Stimulated activated naive CD8-positive, alpha-beta T cell treated with anti-CD3 and anti-CD28 coated beads, Interleukin-15, Interleukin-2, amounts not matched to agents 100 ng/mL and 50 ng/mL, for 24 hours (primary cell): ENCODE measurements at regions not wholly inside any gene's neighbourhood (a gene's known extent, or its start where the extent isn't known, plus 50 kb on each side); places are given as distances from the start of the nearest gene placed in this dataset.

Source experiments
- H3K27ac Mint-ChIP-seq: one replicate; pipeline ENCODE4 v1.8.0; 2021; ENCODE audit warnings: mild to moderate bottlenecking, mixed read lengths
- H3K27me3 Mint-ChIP-seq: one replicate; pipeline ENCODE4 v1.8.0; 2021; ENCODE audit warnings: mixed read lengths
- H3K36me3 Mint-ChIP-seq: one replicate; pipeline ENCODE4 v1.8.0; 2021; ENCODE audit warnings: low read depth, mixed read lengths
- H3K4me1 Mint-ChIP-seq: one replicate; pipeline ENCODE4 v1.8.0; 2021; ENCODE audit warnings: low read depth, mixed read lengths
- H3K4me3 Mint-ChIP-seq: one replicate; pipeline ENCODE4 v1.8.0; 2021; ENCODE audit warnings: mild to moderate bottlenecking, mixed read lengths
- H3K9me3 Mint-ChIP-seq: one replicate; pipeline ENCODE4 v1.8.0; 2021; ENCODE audit warnings: mixed read lengths

DNA sequence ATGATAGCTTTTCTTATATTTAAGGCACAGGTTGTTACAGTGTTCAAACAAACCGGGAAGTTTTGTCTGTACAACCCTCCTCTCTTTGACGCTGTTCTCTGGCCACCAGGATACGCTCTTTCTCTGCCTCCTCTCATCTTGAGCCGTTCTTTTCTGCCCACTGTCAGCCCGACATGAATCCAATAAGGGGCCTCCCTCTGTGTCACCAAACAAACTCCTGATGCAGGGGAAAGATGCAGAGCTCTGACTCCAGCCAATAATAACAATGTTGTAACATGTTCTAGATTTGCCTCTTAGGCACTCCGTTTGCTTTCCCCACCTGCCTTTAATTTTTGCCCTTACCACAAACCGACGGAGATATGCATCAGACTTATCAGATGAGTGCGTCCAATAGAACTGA is 449.3 kb downstream of the SLC4A3 start:
- no peak overlapping the region for H3K27ac Mint-ChIP-seq
- H3K36me3 Mint-ChIP-seq = no peaks in the 10 kb centered on the region
- no peaks in the 10 kb centered on the region for H3K9me3 Mint-ChIP-seq
- H3K27me3 Mint-ChIP-seq = no peaks in the 10 kb centered on the region
- H3K4me3 Mint-ChIP-seq = no peak overlapping the region
- H3K4me1 Mint-ChIP-seq = no peaks in the 10 kb centered on the region

DNA sequence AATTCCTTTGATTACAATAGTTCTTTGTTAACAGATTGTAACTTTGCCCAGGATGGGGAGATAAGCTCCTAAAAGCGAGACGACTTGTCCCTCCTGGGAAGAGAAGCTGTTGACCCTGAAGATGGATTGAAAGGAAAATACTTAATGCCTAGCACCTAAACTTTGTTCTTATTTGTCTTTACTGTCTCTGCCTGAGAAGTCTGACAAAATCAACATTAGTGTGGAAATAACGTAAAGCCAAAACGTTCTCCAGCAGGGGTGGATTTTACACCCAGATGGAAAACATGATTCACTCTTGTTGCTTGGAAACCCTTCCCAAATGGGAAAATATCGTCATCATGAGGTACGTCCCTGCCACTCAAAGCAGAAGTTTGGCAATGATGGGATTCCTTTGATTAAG is 450.1 kb downstream of the SLC4A3 start:
- H3K36me3 Mint-ChIP-seq = no peaks in the 10 kb centered on the region
- no peaks in the 10 kb centered on the region for H3K27me3 Mint-ChIP-seq
- no peaks in the 10 kb centered on the region for H3K4me1 Mint-ChIP-seq
- no peak overlapping the region for H3K27ac Mint-ChIP-seq
- H3K9me3 Mint-ChIP-seq = no peaks in the 10 kb centered on the region
- no peak overlapping the region for H3K4me3 Mint-ChIP-seq

DNA sequence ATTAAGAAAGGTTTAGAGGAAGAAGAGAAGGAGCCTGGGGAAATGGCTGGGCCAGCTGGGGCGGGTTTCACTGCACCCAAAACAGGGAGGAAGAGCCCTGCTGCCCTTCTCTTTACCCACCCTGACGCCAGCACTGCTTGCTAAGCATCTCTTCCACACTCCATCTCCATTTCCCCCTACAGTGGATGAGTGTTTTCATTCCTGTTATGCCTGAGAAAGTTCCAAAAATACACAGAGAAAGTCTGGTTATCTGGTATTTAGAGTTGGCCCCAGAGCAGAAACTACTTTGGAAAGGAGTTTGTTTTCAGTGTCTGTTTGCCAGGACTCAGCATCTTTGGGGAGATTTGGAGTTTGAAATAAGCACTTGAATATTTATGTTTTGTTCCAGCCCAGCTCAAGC is 451.0 kb downstream of the SLC4A3 start:
- H3K27me3 Mint-ChIP-seq = no peaks in the 10 kb centered on the region
- no peaks in the 10 kb centered on the region for H3K36me3 Mint-ChIP-seq
- no peaks in the 10 kb centered on the region for H3K4me1 Mint-ChIP-seq
- no peak overlapping the region for H3K4me3 Mint-ChIP-seq
- H3K27ac Mint-ChIP-seq = no peak overlapping the region
- no peaks in the 10 kb centered on the region for H3K9me3 Mint-ChIP-seq

DNA sequence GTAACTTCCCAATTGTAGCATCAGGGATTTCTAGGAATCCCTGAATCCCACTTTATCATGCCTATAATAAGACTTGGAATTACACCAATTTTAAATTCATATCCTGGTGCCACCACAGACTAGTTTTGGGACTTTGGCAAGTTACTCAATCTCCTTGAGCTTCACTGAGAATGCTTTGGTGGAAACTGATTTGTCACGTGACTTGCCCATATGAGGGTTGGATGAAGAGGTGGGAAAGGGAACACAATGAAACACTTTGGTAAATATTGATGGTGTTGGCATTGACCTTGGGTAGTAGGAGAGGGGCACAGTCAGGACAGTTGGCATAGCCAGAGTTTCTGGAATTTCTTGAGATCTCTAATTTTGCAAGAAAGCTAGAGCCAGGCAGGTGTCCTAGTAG is 452.2 kb downstream of the SLC4A3 start:
- H3K4me3 Mint-ChIP-seq = no peak overlapping the region
- no peak overlapping the region for H3K27ac Mint-ChIP-seq
- no peaks in the 10 kb centered on the region for H3K4me1 Mint-ChIP-seq
- no peaks in the 10 kb centered on the region for H3K36me3 Mint-ChIP-seq
- no peaks in the 10 kb centered on the region for H3K27me3 Mint-ChIP-seq
- H3K9me3 Mint-ChIP-seq = no peaks in the 10 kb centered on the region

- Mint-ChIP-seq H3K27ac (no peak overlapping the region), H3K36me3 (no peaks in the 10 kb centered on the region), H3K9me3 (no peaks in the 10 kb centered on the region)
Observed at GRCh38 chr2:220081171-220081570, 453.7 kb downstream of the SLC4A3 start.

GRCh38 chr2:220090050-220090449 is 462.6 kb downstream of the SLC4A3 start:
- Mint-ChIP-seq H3K9me3 (no peaks in the 10 kb centered on the region), H3K36me3 (no peaks in the 10 kb centered on the region), H3K4me1 (no peaks in the 10 kb centered on the region), H3K4me3 (no peak overlapping the region), H3K27me3 (peaks cover 3% of the 10 kb centered on the region), H3K27ac (no peak overlapping the region)

More at GRCh38 chr2:220081171-220081570, 453.7 kb downstream of the SLC4A3 start:
- Mint-ChIP-seq H3K27me3 (no peaks in the 10 kb centered on the region), H3K4me3 (no peak overlapping the region), H3K4me1 (no peaks in the 10 kb centered on the region)

GRCh38 chr2:220096406-220096805 is 469.0 kb downstream of the SLC4A3 start:
- H3K27me3 Mint-ChIP-seq = no peaks in the 10 kb centered on the region
- H3K4me1 Mint-ChIP-seq = no peaks in the 10 kb centered on the region
- H3K27ac Mint-ChIP-seq = no peak overlapping the region
- no peaks in the 10 kb centered on the region for H3K36me3 Mint-ChIP-seq
- H3K9me3 Mint-ChIP-seq = no peaks in the 10 kb centered on the region
- no peak overlapping the region for H3K4me3 Mint-ChIP-seq

DNA sequence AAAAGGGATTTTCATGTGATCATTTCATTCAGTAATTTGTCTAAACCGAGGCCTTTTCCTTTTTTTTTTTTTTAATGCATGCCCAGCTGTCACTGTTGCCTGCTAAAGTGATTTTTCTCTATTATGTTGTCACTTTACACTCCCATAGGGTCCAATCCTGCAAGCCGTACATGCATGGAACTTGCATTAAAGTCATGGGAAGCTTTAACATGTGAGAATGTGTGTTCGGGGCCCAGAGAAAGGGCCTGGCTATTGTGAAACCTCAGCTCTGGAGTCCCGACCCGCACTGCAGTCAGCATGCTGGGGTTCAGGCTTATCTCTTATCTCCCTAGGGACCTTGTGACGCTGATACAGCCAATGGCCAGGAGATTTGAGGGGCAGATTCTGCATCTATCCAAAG is 474.6 kb downstream of the SLC4A3 start:
- no peaks in the 10 kb centered on the region for H3K36me3 Mint-ChIP-seq
- H3K9me3 Mint-ChIP-seq = no peaks in the 10 kb centered on the region
- no peak overlapping the region for H3K4me3 Mint-ChIP-seq
- no peak overlapping the region for H3K27ac Mint-ChIP-seq
- no peaks in the 10 kb centered on the region for H3K4me1 Mint-ChIP-seq
- H3K27me3 Mint-ChIP-seq = peaks cover 4% of the 10 kb centered on the region

DNA sequence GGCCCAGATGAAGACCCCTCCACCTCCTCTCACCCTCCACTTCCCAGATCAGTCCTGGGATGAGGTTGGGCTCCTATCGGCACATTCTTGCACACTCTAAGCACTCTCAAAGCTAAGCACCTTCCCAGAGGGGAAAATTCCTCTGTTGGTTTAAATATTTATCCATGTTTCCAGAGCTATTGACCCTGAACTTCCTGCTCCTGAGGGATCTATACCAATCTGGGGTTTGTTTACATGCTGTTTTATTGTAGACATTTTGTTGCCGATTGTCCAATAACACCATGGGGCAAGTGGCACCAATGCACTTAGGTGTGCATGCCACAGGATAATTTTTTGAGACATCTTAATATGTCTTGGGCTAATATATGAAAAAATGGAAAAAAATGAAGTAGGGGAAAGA is 476.2 kb downstream of the SLC4A3 start:
- no peaks in the 10 kb centered on the region for H3K4me1 Mint-ChIP-seq
- H3K27ac Mint-ChIP-seq = no peak overlapping the region
- no peak overlapping the region for H3K4me3 Mint-ChIP-seq
- peaks cover 4% of the 10 kb centered on the region for H3K27me3 Mint-ChIP-seq
- H3K9me3 Mint-ChIP-seq = no peaks in the 10 kb centered on the region
- H3K36me3 Mint-ChIP-seq = no peaks in the 10 kb centered on the region

- H3K27me3 Mint-ChIP-seq = peaks cover 4% of the 10 kb centered on the region
Observed at GRCh38 chr2:220104871-220105351, 477.5 kb downstream of the SLC4A3 start.

DNA sequence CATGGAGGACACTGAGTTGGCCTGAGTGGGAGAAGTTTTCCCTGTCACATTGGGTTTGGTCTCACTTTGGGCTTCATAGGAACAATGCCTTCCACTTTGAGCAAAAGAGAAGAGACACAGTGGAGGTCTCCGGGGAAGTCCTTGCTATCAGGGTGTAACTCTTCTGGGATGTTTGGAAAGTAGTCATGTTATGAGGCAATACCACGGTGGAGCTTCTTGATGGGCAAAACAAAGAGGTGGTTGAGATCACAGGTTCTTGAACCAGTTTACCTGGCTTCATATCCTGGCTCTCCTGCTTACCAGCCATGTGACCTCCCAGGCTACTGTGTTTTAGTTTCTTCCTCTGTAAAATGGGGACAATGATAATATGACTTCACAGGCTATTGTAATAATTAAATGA is 478.6 kb downstream of the SLC4A3 start:
- no peak overlapping the region for H3K27ac Mint-ChIP-seq
- H3K27me3 Mint-ChIP-seq = peaks cover 4% of the 10 kb centered on the region
- H3K4me1 Mint-ChIP-seq = no peaks in the 10 kb centered on the region
- H3K4me3 Mint-ChIP-seq = no peak overlapping the region
- H3K36me3 Mint-ChIP-seq = no peaks in the 10 kb centered on the region
- H3K9me3 Mint-ChIP-seq = no peaks in the 10 kb centered on the region

More at GRCh38 chr2:220104871-220105351, 477.5 kb downstream of the SLC4A3 start:
- H3K4me3 Mint-ChIP-seq = no peak overlapping the region
- no peaks in the 10 kb centered on the region for H3K36me3 Mint-ChIP-seq
- H3K9me3 Mint-ChIP-seq = no peaks in the 10 kb centered on the region
- no peaks in the 10 kb centered on the region for H3K4me1 Mint-ChIP-seq
- no peak overlapping the region for H3K27ac Mint-ChIP-seq

GRCh38 chr2:220107380-220107791 is 480.0 kb downstream of the SLC4A3 start:
- Mint-ChIP-seq H3K27ac (no peak overlapping the region), H3K27me3 (peaks cover 4% of the 10 kb centered on the region), H3K4me3 (no peak overlapping the region), H3K36me3 (no peaks in the 10 kb centered on the region), H3K4me1 (no peaks in the 10 kb centered on the region), H3K9me3 (no peaks in the 10 kb centered on the region)

DNA sequence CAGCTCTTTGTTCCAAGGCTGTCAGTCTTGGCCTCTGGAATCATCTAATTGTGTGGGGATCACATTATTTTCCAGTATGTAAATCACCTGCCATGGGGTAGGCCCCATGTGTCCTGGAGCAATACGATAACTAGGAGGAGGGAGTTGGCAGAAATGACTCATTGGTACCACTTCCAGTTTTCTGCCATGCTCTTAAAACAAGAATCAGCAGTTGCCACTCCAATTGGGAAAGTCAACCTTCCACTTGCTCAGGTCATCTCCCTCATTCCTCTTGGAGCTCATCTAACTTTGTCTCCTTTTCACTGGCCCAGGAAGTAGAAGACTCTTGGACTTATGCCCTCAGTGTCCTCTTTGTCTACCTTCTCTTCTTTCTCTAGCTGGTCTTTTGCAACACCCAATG is 487.0 kb downstream of the SLC4A3 start:
- peaks cover 26% of the 10 kb centered on the region for H3K9me3 Mint-ChIP-seq

DNA sequence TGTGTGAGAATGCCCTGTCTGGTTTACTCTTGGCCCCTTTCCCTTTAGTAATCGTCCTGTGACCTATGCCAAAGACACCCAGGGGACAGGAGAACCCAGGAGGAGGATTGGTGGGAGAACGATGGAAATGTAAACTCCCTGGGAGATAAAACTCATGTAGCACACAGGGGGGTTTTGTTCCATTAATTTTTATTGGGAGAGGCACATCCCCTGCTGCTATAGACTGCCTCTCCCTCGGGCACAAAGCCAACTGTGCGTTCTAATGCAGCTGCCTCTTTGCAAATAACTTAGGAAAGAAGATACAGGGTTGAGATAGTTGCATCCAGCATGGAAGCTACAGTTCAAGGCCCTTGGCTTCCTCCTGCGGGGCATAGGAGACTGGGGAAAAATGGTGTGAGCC is 489.6 kb downstream of the SLC4A3 start:
- H3K9me3 Mint-ChIP-seq = peaks cover 26% of the 10 kb centered on the region
- no peaks in the 10 kb centered on the region for H3K27me3 Mint-ChIP-seq

More for the DNA sequence above, 487.0 kb downstream of the SLC4A3 start:
- Mint-ChIP-seq H3K4me1 (no peaks in the 10 kb centered on the region), H3K27me3 (no peaks in the 10 kb centered on the region), H3K27ac (no peak overlapping the region), H3K4me3 (no peak overlapping the region), H3K36me3 (no peaks in the 10 kb centered on the region)

DNA sequence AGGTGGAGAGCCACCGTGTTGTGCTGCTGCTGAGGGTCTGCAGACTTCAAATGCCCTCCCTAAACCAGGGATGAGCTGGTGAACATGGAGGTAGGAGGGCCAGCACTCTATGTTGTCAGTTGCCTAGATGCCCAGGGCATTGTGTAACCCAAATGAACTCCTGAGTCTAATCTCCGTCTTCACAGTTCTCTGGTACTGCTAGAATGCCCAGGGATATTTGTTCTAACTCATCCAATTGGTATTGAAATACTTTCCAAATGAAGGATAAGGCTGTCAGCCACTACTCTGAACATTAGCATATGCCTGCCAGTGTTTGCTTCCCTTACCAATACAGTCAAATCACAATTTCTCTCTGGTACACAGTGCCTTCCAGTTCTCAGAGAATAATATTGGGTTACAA is 492.6 kb downstream of the SLC4A3 start:
- Mint-ChIP-seq H3K4me3 (no peak overlapping the region), H3K4me1 (no peaks in the 10 kb centered on the region), H3K36me3 (no peaks in the 10 kb centered on the region), H3K9me3 (peaks cover 15% of the 10 kb centered on the region), H3K27ac (no peak overlapping the region), H3K27me3 (peaks cover 4% of the 10 kb centered on the region)

More for the DNA sequence above, 489.6 kb downstream of the SLC4A3 start:
- Mint-ChIP-seq H3K4me1 (no peaks in the 10 kb centered on the region), H3K4me3 (no peak overlapping the region), H3K36me3 (no peaks in the 10 kb centered on the region), H3K27ac (no peak overlapping the region)

GRCh38 chr2:220123751-220124150 is 496.3 kb downstream of the SLC4A3 start:
- no peaks in the 10 kb centered on the region for H3K9me3 Mint-ChIP-seq
- no peak overlapping the region for H3K4me3 Mint-ChIP-seq
- H3K4me1 Mint-ChIP-seq = no peaks in the 10 kb centered on the region
- no peak overlapping the region for H3K27ac Mint-ChIP-seq
- no peaks in the 10 kb centered on the region for H3K36me3 Mint-ChIP-seq
- peaks cover 7% of the 10 kb centered on the region for H3K27me3 Mint-ChIP-seq
